NCI-H1092 treated with DMSO at 0.1 percent for 48 hours (cell line): ENCODE measurements at regions not wholly inside any gene's neighbourhood (a gene's known extent, or its start where the extent isn't known, plus 50 kb on each side); places are given as distances from the start of the nearest gene placed in this dataset.

ENCODE experiments used
- DNase-seq: peaks from one replicate; lab custom pipeline; 2025; lab: John Stamatoyannopoulos, UW

- no peak for DNase-seq
These were observed 1475.4 kb downstream of the BRD1 start for GRCh38 chr22:48352086-48352911.

GRCh38 chr22:48351376-48352085, 1476.1 kb downstream of the BRD1 start:
- DNase-seq: no peak

- DNase-seq: no peak
These were observed 1477.2 kb downstream of the BRD1 start for GRCh38 chr22:48350456-48350855.

- DNase-seq: no peak
These were observed 1478.8 kb downstream of the BRD1 start for GRCh38 chr22:48348855-48349254.

GRCh38 chr22:48347311-48347710, 1480.4 kb downstream of the BRD1 start:
- DNase-seq: no peak

GRCh38 chr22:48346911-48347310, 1480.8 kb downstream of the BRD1 start:
- DNase-seq: no peak

- no peak for DNase-seq
These were observed 1481.4 kb downstream of the BRD1 start for GRCh38 chr22:48346311-48346710.

- DNase-seq: no peak
These were observed 1482.0 kb downstream of the BRD1 start for GRCh38 chr22:48345631-48346030.

GRCh38 chr22:48343461-48343860, 1484.2 kb downstream of the BRD1 start:
- no peak for DNase-seq

- no peak for DNase-seq
These were observed 1484.9 kb downstream of the BRD1 start for GRCh38 chr22:48342732-48343131.

- DNase-seq: no peak
These were observed 1485.7 kb downstream of the BRD1 start for GRCh38 chr22:48342016-48342415.

- no peak for DNase-seq
These were observed 1486.7 kb downstream of the BRD1 start for GRCh38 chr22:48340727-48341709.

- no peak for DNase-seq
These were observed 1487.5 kb downstream of the BRD1 start for GRCh38 chr22:48340191-48340590.

- no peak for DNase-seq
These were observed 1488.6 kb downstream of the BRD1 start for GRCh38 chr22:48338793-48339705.

- DNase-seq: no peak
These were observed 1489.5 kb downstream of the BRD1 start for GRCh38 chr22:48337957-48338792.

- no peak for DNase-seq
These were observed 1491.2 kb downstream of the BRD1 start for GRCh38 chr22:48336339-48337060.

GRCh38 chr22:48335442-48336139, 1492.1 kb downstream of the BRD1 start:
- no peak for DNase-seq

GRCh38 chr22:48334971-48335370, 1492.7 kb downstream of the BRD1 start:
- no peak for DNase-seq
